SK-N-SH (cell line): ENCODE measurements at regions not wholly inside any gene's neighbourhood (a gene's known extent, or its start where the extent isn't known, plus 50 kb on each side); places are given as distances from the start of the nearest gene placed in this dataset.

Experiments
- CHD2 ChIP-seq: fragments of 150-350 bp; IDR thresholded peaks from 2 replicates; pipeline ENCODE4 v1.6.1; 2018; ENCODE audit warnings: low read length; ENCODE audit not compliant: partially characterized antibody
- CTCF ChIP-seq: fragments of 200-600 bp; sonication (generic); IDR thresholded peaks from 2 replicates; pipeline ENCODE4 v1.6.1; 2017; ENCODE audit warnings: antibody characterized with exemption, mild to moderate bottlenecking, moderate library complexity
- EP300 ChIP-seq, 2 experiments: IDR thresholded peaks; 2 replicates each; pipeline versions ENCODE4 v1.4.0 to v1.6.1; 2012; ENCODE audit warnings: borderline replicate concordance in 1 of 2, low read depth in 1 of 2, low read length in 1 of 2
- FOXM1 ChIP-seq: IDR thresholded peaks from 2 replicates; pipeline ENCODE4 v1.4.0; 2012; ENCODE audit warnings: low read depth, mild to moderate bottlenecking
- GATA2 ChIP-seq: sonication (generic); formaldehyde crosslinking; IDR thresholded peaks from 2 replicates; pipeline ENCODE4 v1.5.0; 2020; ENCODE audit warnings: mild to moderate bottlenecking, missing genetic modification reagents
- NFIC ChIP-seq: IDR thresholded peaks from 2 replicates; pipeline ENCODE4 v1.4.0; 2012; ENCODE audit warnings: borderline replicate concordance
- POLR2AphosphoS5 ChIP-seq: IDR thresholded peaks from 2 replicates; pipeline ENCODE4 v1.6.1; 2012; ENCODE audit warnings: low read depth, low read length
- USF2 ChIP-seq: fragments of 150-350 bp; IDR thresholded peaks from 2 replicates; pipeline ENCODE4 v1.6.1; 2017; ENCODE audit warnings: antibody characterized with exemption, low read length, low read depth, borderline replicate concordance

- no peak for TF ChIP-seq USF2
- no peak for TF ChIP-seq CTCF
- TF ChIP-seq EP300 (IDR thresholded peaks at IDR 0.05; ENCODE audit: borderline replicate concordance in 1 of 2, low read depth in 1 of 2, low read length in 1 of 2) = no peak
- no peak for TF ChIP-seq POLR2AphosphoS5
- TF ChIP-seq GATA2 (CRISPR knock-in tag) = no peak
- no peak for TF ChIP-seq NFIC
- TF ChIP-seq CHD2 = no peak
- TF ChIP-seq FOXM1 = no peak
These were observed 89.4 kb upstream of the CNTLN start for GRCh38 chr9:17045381-17045940.
